Osteocyte (in vitro differentiated cells): ENCODE measurements at regions not wholly inside any gene's neighbourhood (a gene's known extent, or its start where the extent isn't known, plus 50 kb on each side); places are given as distances from the start of the nearest gene placed in this dataset.

Source experiments
- DNase-seq: peaks from one replicate; pipeline ENCODE4 v3.0.0; 2021; ENCODE audit warnings: mixed read lengths; ENCODE audit not compliant: unreplicated experiment; ENCODE audit errors: extremely low spot score
- H3K27ac Mint-ChIP-seq: one replicate; pipeline ENCODE4 v1.8.0; 2021; ENCODE audit warnings: mild to moderate bottlenecking, mixed read lengths; ENCODE audit not compliant: unreplicated experiment
- H3K27me3 Mint-ChIP-seq: one replicate; pipeline ENCODE4 v1.8.0; 2021; ENCODE audit warnings: mixed read lengths; ENCODE audit not compliant: unreplicated experiment
- H3K36me3 Mint-ChIP-seq: one replicate; pipeline ENCODE4 v1.8.0; 2021; ENCODE audit warnings: mixed read lengths; ENCODE audit not compliant: unreplicated experiment
- H3K4me1 Mint-ChIP-seq: one replicate; pipeline ENCODE4 v1.8.0; 2021; ENCODE audit warnings: mixed read lengths; ENCODE audit not compliant: unreplicated experiment
- H3K4me3 Mint-ChIP-seq: one replicate; pipeline ENCODE4 v1.8.0; 2021; ENCODE audit warnings: mild to moderate bottlenecking, moderate library complexity, mixed read lengths; ENCODE audit not compliant: unreplicated experiment
- H3K9me3 Mint-ChIP-seq: one replicate; pipeline ENCODE4 v1.8.0; 2021; ENCODE audit warnings: mixed read lengths; ENCODE audit not compliant: unreplicated experiment
- CTCF ChIP-seq: fragments of 200-600 bp; sonication (generic); IDR thresholded peaks from 2 replicates; pipeline ENCODE4 v1.5.0; 2021; ENCODE audit warnings: antibody characterized with exemption, mild to moderate bottlenecking, moderate library complexity

DNA sequence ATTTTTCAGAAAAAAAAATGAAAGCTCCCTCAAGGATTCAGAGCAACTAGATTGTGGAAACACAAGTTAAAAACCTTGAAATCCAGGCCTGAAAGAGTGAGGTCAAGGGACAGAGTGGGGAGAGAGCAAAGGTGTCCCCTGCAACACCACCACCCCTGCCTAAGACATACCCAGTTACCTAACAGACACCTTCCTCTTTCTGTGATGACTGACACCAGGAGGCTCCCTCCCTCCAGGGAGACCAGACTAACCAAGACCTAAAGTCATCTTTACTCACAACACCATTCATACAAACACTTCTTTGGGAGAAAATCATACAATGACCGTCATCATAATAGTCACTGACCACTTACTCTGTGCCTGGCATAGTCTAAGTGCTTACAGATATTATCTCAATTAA, 151.8 kb upstream of the NABP1 start:
- H3K4me3 Mint-ChIP-seq = no peak overlapping the region
- no peak overlapping the region for H3K27ac Mint-ChIP-seq
- H3K27me3 Mint-ChIP-seq = no peaks in the 10 kb centered on the region
- H3K9me3 Mint-ChIP-seq = no peaks in the 10 kb centered on the region
- TF ChIP-seq CTCF = no peak
- no peak for DNase-seq
- H3K4me1 Mint-ChIP-seq = no peaks in the 10 kb centered on the region
- H3K36me3 Mint-ChIP-seq = no peaks in the 10 kb centered on the region

DNA sequence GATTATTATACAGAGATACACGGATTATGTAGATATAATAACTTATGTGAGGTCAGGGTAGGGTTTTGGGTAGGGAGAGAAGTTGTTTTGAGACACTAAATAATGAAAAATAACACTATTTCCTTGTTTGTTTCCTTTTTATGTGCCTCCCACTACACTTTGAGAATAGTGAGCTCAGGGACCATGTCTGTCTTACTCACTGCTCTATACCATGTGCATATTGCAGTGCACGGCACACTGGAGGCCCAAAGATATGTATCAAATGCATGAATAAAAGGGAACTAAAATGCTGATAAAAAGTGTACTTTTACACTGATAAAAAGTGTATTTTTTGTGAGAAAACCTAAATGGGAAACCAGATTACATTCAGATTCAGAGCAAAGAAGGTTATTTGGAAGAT, 151.4 kb upstream of the NABP1 start:
- no peaks in the 10 kb centered on the region for H3K36me3 Mint-ChIP-seq

DNA sequence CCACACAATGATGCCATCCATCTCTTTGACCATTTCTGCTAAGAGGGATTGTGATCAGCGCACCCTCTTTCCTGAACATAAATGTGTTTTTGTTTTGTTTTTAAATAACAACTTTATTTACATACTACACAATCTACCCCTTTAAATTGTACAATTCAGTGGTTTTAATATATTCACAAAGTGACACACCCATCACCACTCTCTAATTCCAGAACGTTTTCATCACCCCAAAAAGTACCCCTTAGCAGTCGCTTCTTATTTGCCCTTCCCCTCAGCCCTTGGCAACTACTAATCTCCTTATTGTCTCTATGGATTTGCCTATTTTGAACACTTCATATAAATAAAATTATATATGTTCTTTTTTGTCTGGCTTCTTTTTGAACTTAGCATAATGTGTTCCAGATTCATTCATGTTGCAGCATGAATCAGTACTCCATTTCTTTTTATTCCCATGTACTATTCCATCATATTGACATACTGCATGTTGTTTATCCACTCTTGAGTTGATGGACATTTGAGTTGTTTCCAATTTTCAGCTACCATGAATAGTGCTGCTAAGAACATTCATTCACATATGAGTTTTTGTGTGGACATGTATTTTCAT, 150.9 kb upstream of the NABP1 start:
- Mint-ChIP-seq H3K9me3 (no peaks in the 10 kb centered on the region), H3K4me1 (no peaks in the 10 kb centered on the region), H3K36me3 (no peaks in the 10 kb centered on the region), H3K4me3 (no peak overlapping the region), H3K27ac (no peak overlapping the region), H3K27me3 (no peaks in the 10 kb centered on the region)
- TF ChIP-seq CTCF = no peak
- DNase-seq = no peak

More for the DNA sequence above, 151.4 kb upstream of the NABP1 start:
- Mint-ChIP-seq H3K4me3 (no peak overlapping the region), H3K27me3 (no peaks in the 10 kb centered on the region), H3K4me1 (no peaks in the 10 kb centered on the region), H3K27ac (no peak overlapping the region), H3K9me3 (no peaks in the 10 kb centered on the region)
- no peak for TF ChIP-seq CTCF
- no peak for DNase-seq

DNA sequence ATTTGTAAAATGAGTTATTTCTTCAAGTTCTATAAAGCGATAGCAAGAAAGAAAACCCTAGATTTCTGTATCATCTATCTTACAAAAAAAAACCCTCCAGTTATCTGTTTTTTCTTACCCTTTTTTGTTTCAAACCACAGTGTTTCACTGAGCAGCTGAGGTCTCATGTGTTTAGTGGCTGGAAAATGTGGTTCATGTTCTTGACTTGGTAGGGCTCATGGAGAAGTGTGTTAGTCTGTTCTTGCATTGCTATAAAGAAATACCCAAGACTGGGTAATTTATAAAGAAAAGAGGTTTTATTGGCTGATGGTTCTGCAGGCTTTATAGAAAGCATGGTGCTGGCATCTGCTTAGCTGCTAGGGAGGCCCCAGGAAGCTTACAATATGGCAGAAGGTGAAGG, 147.3 kb upstream of the NABP1 start:
- H3K27me3 Mint-ChIP-seq = no peaks in the 10 kb centered on the region
- H3K27ac Mint-ChIP-seq = no peak overlapping the region
- no peaks in the 10 kb centered on the region for H3K36me3 Mint-ChIP-seq
- H3K4me1 Mint-ChIP-seq = no peaks in the 10 kb centered on the region
- H3K4me3 Mint-ChIP-seq = no peak overlapping the region
- TF ChIP-seq CTCF = no peak
- no peak for DNase-seq
- no peaks in the 10 kb centered on the region for H3K9me3 Mint-ChIP-seq

DNA sequence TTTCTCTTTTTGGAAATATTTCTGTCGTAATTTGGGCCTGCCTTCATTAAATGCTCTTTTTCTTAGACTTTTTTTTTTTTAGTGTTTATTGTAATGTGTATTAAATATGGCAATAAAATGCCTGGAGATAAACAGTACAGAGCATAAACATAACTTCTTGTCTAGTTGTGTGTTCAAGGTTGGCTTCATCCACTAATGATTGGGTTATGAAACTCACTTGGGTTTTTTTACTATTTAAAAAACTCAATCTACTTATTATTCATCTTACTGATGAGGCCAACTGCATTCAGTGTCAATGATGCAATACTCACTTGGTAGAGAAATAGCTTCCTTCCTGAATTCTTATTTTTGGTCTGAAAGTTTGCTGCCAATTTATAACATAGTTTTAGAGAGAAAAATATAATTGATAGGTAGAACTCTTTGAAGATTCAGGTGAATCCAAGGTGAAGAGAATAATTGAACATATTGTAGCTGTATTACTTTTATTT, 144.2 kb upstream of the NABP1 start:
- Mint-ChIP-seq H3K36me3 (no peaks in the 10 kb centered on the region), H3K4me1 (no peaks in the 10 kb centered on the region), H3K27me3 (no peaks in the 10 kb centered on the region), H3K4me3 (no peak overlapping the region), H3K9me3 (no peaks in the 10 kb centered on the region), H3K27ac (no peak overlapping the region)
- DNase-seq = no peak
- TF ChIP-seq CTCF = no peak
